Suprapubic skin (tissue), 4 donors: ENCODE measurements at regions not wholly inside any gene's neighbourhood (a gene's known extent, or its start where the extent isn't known, plus 50 kb on each side); places are given as distances from the start of the nearest gene placed in this dataset.

ENCODE experiments used
- DNase-seq, 2 donors: peaks; one replicate each; pipeline ENCODE4 v3.0.0-alpha.2; 2019; ENCODE audit warnings: low spot score in 2 of 2
- H3K27ac ChIP-seq: fragments of 200-600 bp; sonication (generic); one replicate; pipeline ENCODE4 v1.5.1; 2019
- H3K27me3 ChIP-seq: fragments of 200-600 bp; sonication (generic); one replicate; pipeline ENCODE4 v1.5.1; 2019
- H3K36me3 ChIP-seq: fragments of 200-600 bp; sonication (generic); one replicate; pipeline ENCODE4 v1.5.1; 2019
- H3K4me1 ChIP-seq: fragments of 200-600 bp; sonication (generic); one replicate; pipeline ENCODE4 v1.5.1; 2019
- H3K4me3 ChIP-seq: fragments of 200-600 bp; sonication (generic); one replicate; pipeline ENCODE4 v1.5.1; 2019; ENCODE audit warnings: mild to moderate bottlenecking
- H3K9me3 ChIP-seq: fragments of 200-600 bp; sonication (generic); one replicate; pipeline ENCODE4 v1.5.1; 2019
- EP300 ChIP-seq: sonication (generic); formaldehyde crosslinking; IDR thresholded peaks from one replicate; pipeline ENCODE4 v1.6.1; 2017; ENCODE audit warnings: antibody characterized with exemption
- POLR2A ChIP-seq, 2 donors: fragments of 450-650 bp; IDR thresholded peaks; one replicate each; pipeline ENCODE4 v1.6.1; 2017; ENCODE audit warnings: antibody characterized with exemption in 2 of 2, mild to moderate bottlenecking in 2 of 2, moderate library complexity in 2 of 2
- POLR2AphosphoS5 ChIP-seq, 3 donors: sonication (generic); formaldehyde crosslinking; IDR thresholded peaks; one replicate each; pipeline ENCODE4 v1.6.1; 2017; ENCODE audit warnings: antibody characterized with exemption in 3 of 3
- WGBS: methylation state at CpG from one replicate; pipeline ENCODE4 v1.1.5; 2018; 5-methylcytosine and 5-hydroxymethylcytosine counted together
- TF ChIP-seq, protein P1 (sequence below), 2 donors: fragments of 200-600 bp in 1 of 2; fragments of 450-650 bp in 1 of 2; sonication (generic) in 1 of 2; IDR thresholded peaks; one replicate each; pipeline ENCODE4 v1.5.1; 2016 to 2019; ENCODE audit warnings: antibody characterized with exemption in 2 of 2, mild to moderate bottlenecking in 1 of 2, moderate library complexity in 1 of 2

DNA sequence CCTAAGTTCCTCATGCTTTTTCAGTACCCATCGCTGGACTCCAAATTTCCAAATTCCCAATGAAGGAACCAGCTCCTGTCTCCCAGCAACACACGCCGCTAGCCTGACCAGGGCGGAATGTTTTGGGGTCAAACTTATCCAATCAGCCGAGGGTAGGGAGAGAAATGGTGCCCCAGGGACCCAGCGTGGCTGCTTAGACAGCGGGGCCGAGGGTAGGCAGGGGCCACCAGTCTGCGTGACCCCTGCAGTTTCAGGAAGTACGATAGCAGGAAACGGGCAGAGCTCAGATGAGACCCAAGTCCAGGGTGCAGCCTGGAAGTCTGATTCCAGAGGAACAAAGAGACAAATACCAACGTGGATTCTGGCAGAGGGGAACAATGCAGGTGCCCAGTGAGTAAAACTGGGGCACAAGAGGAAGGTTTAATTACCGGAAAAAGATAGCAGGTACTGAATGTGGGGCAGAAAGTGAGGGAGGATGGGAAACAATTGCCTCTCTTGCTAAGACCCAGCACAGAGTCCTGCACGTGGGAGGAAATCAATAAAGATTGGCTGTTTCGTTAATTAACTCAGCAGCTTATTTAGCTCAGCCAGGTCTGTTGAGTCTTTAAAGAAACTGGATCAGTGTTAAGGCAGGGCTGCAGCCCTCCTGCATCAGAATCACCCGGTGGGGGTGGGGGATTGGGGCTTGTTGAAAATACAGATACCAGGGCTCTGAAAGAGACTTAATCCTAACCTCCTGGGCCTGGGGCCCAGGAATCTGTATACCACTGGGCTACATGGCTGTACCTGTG, 50.4 kb upstream of the NFE2L3 start:
- TF ChIP-seq EP300 (no peak), POLR2A (IDR thresholded peaks at IDR 0.05) (no peak), POLR2AphosphoS5 (IDR thresholded peaks at IDR 0.05) (no peak)
- TF ChIP-seq, protein P1, sequence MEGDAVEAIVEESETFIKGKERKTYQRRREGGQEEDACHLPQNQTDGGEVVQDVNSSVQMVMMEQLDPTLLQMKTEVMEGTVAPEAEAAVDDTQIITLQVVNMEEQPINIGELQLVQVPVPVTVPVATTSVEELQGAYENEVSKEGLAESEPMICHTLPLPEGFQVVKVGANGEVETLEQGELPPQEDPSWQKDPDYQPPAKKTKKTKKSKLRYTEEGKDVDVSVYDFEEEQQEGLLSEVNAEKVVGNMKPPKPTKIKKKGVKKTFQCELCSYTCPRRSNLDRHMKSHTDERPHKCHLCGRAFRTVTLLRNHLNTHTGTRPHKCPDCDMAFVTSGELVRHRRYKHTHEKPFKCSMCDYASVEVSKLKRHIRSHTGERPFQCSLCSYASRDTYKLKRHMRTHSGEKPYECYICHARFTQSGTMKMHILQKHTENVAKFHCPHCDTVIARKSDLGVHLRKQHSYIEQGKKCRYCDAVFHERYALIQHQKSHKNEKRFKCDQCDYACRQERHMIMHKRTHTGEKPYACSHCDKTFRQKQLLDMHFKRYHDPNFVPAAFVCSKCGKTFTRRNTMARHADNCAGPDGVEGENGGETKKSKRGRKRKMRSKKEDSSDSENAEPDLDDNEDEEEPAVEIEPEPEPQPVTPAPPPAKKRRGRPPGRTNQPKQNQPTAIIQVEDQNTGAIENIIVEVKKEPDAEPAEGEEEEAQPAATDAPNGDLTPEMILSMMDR (IDR thresholded peaks at IDR 0.05), result no peak
- WGBS, result 55% methylated on average over 16 of the region's 16 CpGs
- Histone ChIP-seq H3K9me3 (no peaks in the 10 kb centered on the region), H3K36me3 (no peaks in the 10 kb centered on the region), H3K4me1 (no peaks in the 10 kb centered on the region), H3K27ac (peak overlapping the region; percentile 68), H3K27me3 (no peaks in the 10 kb centered on the region), H3K4me3 (peak overlapping the region; percentile 23)
- no peak for DNase-seq

DNA sequence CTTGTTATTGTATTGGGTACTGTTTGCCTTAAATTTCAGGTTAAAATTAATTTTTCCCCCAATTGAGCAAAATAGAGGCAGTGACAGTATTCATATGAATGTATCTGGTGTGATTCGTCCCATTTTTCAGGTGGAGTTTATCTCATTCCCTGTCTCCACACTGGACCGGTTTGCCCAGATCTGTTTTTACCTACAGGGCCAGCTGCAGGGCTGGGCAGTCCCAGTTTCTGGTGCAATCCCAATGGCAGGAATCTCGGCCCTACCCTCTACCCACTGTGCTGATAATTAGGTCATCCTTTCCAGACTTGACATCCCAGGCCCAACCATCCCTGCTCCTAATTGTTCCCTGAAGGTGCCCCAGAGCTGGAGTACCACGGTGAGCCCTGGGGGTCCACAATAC, 49.8 kb upstream of the NFE2L3 start:
- 64% methylated on average over 4 of the region's 4 CpGs for WGBS
- no peak for DNase-seq
- Histone ChIP-seq H3K27ac (peak overlapping the region; percentile 68), H3K4me3 (peak overlapping the region; percentile 23), H3K36me3 (no peaks in the 10 kb centered on the region), H3K9me3 (no peaks in the 10 kb centered on the region), H3K27me3 (no peaks in the 10 kb centered on the region), H3K4me1 (no peaks in the 10 kb centered on the region)
- TF ChIP-seq POLR2A (IDR thresholded peaks at IDR 0.05) (no peak), EP300 (no peak), POLR2AphosphoS5 (IDR thresholded peaks at IDR 0.05) (no peak)
- TF ChIP-seq, protein P1 (IDR thresholded peaks at IDR 0.05), result no peak
